Motor neuron (in vitro differentiated cells): ENCODE measurements at regions not wholly inside any gene's neighbourhood (a gene's known extent, or its start where the extent isn't known, plus 50 kb on each side); places are given as distances from the start of the nearest gene placed in this dataset.
"Not testable (repeated sequence)": the region's sequence is repeated elsewhere in the genome, so short reads cannot be mapped to it uniquely, and the experiment has no call there.

Source experiments
- ATAC-seq, 8 experiments: fragments of 200-7000 bp; cut with Tn5 transposase; replicated peaks in 6 of 8; 2 replicates each; pipeline ENCODE4 v1.8.0; 2021; ENCODE audit warnings: mild to moderate bottlenecking in 8 of 8, moderate library complexity in 8 of 8
- H3K27ac ChIP-seq, 2 donors: fragments of 250-450 bp; sonication (Bioruptor Pico); 2 replicates each; pipeline ENCODE4 v1.9.0; 2021; ENCODE audit warnings: antibody characterized with exemption in 2 of 2, mild to moderate bottlenecking in 2 of 2, moderate library complexity in 1 of 2
- H3K4me1 ChIP-seq, 2 donors: fragments of 250-450 bp; sonication (Bioruptor Pico); replicated peaks in 1 of 2; 2 replicates each; pipeline ENCODE4 v1.6.1; 2021; ENCODE audit warnings: antibody characterized with exemption in 2 of 2, mild to moderate bottlenecking in 2 of 2, moderate library complexity in 1 of 2
- H3K4me3 ChIP-seq, 5 donors: fragments of 250-450 bp; sonication (Bioruptor Pico); 2 replicates each; pipeline ENCODE4 v1.9.0; 2021; ENCODE audit warnings: antibody characterized with exemption in 5 of 5, mild to moderate bottlenecking in 5 of 5, moderate library complexity in 4 of 5
- WGBS, 10 experiments: fragments of 450-650 bp; shearing (Covaris generic); methylation state at CpG; one replicate each; pipeline ENCODE4 v1.0.0; 2022; 5-methylcytosine and 5-hydroxymethylcytosine counted together
- in situ Hi-C, 9 experiments: fragments of 400-800 bp; cut with MboI; loops; one replicate each; pipeline ENCODE4 v1.15.0; 2021; ENCODE audit warnings: low sequenced_read_pairs in 9 of 9, low pct_unique_long_range_greater_than_20kb in 2 of 9; ENCODE audit not compliant: unreplicated experiment in 9 of 9

DNA sequence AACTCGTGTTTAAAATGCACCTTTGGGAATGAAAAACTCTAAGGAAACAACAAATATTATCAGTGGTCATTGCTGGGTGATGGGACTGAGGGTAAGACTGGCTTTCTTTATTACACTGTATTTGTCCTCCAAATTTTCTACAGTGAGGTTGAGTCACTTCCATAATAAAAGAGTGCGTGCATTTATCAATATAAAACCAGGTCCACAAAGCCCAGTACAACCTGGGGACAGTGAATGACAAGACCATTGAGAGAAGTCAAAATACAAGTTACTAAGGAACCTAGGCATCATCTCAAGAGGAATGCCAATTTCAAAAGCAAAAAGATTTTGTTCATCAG, 76.4 kb downstream of the MAGED4 start:
- in situ Hi-C loops, result no loop called here
- ATAC-seq, result no peak
- Histone ChIP-seq H3K4me3 (peak overlapping the region; percentile 48 to 91 (median 56)), H3K4me1 (peaks cover 8 to 27% of the 10 kb centered on the region in 2 donors), H3K27ac (peak overlapping the region; percentile 97 to 99)
- 0 to 15% (median 0%) methylated on average over 1 to 2 of the region's 2 CpGs; no CpG with 5 or more reads in 6 of the 10 experiments for WGBS, 10 experiments

DNA sequence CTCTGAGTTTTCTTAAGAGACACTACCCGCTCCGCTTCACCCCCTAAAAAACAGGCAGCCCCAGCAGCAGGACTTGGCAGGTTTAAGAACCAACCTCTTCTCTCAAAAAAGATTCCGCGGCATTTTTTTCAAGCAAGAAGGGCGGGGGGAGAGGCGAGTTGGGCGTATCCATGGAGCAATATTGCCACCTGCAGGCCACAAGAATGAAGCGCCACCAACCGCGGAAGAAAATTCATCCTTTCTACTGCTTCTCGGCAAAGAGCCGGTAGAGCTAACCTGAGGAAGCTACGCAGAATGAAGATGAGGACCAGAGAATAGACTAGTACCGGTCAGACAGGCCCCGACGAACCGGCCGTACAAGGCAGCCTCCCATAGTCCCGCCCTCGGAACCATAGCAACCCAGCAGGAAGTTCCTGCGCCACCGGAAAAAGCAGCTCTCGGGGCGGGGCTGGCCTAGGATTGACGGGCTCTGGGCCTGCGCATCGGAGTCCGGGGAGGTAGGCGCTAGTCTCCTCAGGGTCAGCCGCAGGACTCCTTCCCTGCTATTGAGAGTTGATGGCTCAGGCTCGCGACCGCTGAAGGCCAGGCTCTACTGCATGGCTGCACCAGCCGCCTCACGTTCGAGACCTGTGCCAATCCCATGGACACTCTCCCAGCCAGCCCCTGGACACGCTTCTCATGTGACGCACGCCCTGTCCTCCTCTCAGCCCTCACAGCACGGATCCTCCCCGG, 76.9 kb downstream of the MAGED4 start:
- Histone ChIP-seq H3K4me1 (peaks cover 11 to 31% of the 10 kb centered on the region in 2 donors), H3K27ac (peak overlapping the region; percentile 97 to 99), H3K4me3 (peak overlapping the region; percentile 48 to 91 (median 56))
- in situ Hi-C loops, result no loop called here
- peak; percentile 92 to 100 (median 98) for ATAC-seq
- WGBS, 10 experiments, result 0 to 9% (median 0%) methylated on average over 1 to 12 of the region's 41 CpGs; no CpG with 5 or more reads in 6 of the 10 experiments

DNA sequence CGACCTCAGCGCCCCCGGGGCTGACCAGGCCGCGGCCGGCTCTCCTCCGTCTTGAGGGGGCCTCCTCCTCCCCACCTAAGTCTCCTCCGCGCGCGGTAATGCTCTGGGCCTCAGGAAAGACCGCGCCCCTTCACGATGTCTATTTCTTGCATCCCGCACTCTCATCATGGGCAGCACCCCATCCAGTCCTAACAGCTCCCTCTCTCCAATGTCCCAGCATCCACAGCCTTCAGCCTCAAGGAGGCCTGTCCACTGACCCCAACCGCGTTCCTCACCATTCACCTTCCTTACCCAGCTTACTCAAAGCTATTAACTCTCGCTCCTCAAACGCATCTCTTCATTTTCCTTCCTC, 77.5 kb downstream of the MAGED4 start:
- 50% methylated on average over 2 of the region's 19 CpGs; no CpG with 5 or more reads in 9 of the 10 experiments for WGBS, 10 experiments
- in situ Hi-C loops, result no loop called here
- ATAC-seq, result peak; percentile 36 to 54 (median 48)
- H3K4me3 ChIP-seq, result peak overlapping the region; percentile 48 to 91 (median 56)
- peak overlapping the region; percentile 97 to 99 for H3K27ac ChIP-seq
- H3K4me1 ChIP-seq, result peaks cover 11 to 31% of the 10 kb centered on the region in 2 donors

DNA sequence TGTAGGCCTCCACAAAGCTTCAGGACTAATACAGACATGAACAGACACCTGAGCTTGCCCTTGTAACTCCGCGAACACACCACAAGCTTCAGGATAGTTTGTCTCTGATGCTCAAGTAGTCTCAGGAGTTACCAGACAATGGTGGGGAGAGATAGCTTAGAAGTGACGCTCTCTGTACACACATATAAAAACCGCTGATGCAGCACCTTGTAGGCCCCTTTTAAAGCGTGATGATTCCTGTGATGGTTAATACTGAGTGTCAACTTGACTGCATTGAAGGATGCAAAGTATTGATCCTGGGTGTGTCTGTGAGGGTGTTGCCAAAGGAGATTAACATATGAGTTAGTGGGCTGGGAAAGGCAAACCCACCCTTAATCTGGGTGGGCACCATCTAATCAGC, 78.7 kb downstream of the MAGED4 start:
- Histone ChIP-seq H3K27ac (no peak overlapping the region), H3K4me3 (no peak overlapping the region), H3K4me1 (peaks cover 11 to 31% of the 10 kb centered on the region in 2 donors)
- no peak for ATAC-seq
- in situ Hi-C loops, result no loop called here
- 50 to 100% (median 76%) methylated on average over 1 to 4 of the region's 5 CpGs; no CpG with 5 or more reads in 7 of the 10 experiments for WGBS, 10 experiments

DNA sequence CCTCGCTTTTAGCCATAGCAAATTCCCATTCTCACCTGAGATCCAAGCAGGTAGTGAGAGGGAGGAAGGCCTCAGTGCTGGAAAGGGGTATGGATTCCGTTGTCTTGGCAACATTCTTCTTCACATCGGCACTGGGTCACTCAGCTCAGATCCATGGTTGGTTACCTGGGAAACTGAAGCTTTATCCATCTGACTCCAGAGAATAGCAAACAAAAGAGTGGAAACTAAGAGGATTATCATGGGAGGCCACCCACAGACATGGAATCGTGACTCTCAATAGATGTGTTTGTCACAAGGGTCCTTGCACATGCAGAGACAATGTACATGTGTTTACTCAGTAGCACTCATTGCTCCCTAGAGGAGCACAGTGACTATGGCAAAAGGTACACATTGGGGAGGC, 81.0 kb downstream of the MAGED4 start:
- WGBS, 10 experiments, result no CpG with 5 or more reads among the region's 4 CpGs
- peaks cover 11 to 29% of the 10 kb centered on the region in 2 donors for H3K4me1 ChIP-seq
- in situ Hi-C loops, result no loop called here
- H3K27ac ChIP-seq, result no peak overlapping the region
- H3K4me3 ChIP-seq, result no peak overlapping the region
- ATAC-seq, result peak in 1 of 8 experiments; percentile 40

GRCh38 chrX:52268502-52268901, 83.8 kb downstream of the MAGED4 start:
- ATAC-seq, H3K4me3 ChIP-seq, H3K27ac ChIP-seq, in situ Hi-C loops: not testable (repeated sequence)
- peaks cover 7 to 20% of the 10 kb centered on the region in 2 donors for H3K4me1 ChIP-seq
- WGBS, 10 experiments, result 63 to 100% (median 67%) methylated on average over 1 of the region's 1 CpG; no CpG with 5 or more reads in 7 of the 10 experiments

DNA sequence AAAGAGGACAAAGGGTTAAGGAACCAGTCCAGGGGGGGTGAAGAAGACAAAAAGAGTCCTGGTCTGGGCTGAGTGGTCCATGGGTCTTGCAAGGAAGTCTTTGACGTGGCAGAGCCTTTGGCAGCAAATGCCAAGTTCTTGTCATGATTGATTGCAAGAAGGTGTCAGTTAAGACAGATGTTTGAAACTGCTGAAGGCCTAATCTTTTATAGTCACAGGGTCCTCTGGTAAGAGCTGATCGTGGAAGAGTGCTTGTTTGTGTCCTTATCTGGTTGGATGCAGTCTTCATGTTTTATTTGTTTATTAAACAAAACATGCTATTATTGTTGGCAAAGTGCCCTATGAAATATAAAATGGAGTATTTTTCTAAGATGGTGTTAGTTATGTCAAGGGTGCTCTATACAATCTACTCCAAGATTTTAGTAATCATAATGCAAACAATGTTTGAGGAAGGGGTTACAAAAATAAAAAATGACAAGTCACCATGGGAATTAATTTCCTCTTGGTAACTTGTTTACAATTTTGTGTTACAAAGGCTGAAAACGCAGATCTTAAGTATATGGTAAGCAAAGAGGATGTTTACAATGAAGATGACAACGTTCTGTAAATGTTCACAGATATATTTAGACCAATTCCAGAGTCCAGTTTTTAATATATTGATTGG, 85.9 kb downstream of the MAGED4 start:
- in situ Hi-C loops, result no loop called here

DNA sequence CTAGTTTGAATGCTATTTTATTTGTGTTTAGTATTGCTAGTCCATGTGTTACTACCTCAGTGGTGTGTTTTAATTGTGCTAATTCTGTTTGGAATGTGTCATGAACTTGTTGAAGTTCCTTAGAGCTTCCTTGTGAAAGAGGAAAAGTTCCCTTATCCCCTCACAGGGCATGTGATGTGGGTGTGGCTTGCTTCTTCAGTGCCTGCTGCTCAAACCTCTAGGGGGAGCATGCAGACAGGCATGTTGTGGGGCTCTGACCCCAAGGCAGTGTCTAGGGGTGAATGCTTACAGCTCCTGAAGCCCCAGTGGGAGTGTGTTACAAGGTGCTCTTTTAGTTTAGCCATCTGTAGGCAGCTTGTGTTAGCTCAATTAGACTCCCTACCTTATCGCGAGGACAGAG, 86.5 kb downstream of the MAGED4 start:
- Histone ChIP-seq H3K27ac (no peak overlapping the region), H3K4me3 (no peak overlapping the region), H3K4me1 (peaks cover 1 to 3% of the 10 kb centered on the region in 2 donors)
- ATAC-seq, result peak in 3 of 8 experiments; percentile 26 to 55 (median 49)
- WGBS, 10 experiments, result 37 to 77% methylated on average over 2 of the region's 2 CpGs; no CpG with 5 or more reads in 8 of the 10 experiments
- in situ Hi-C loops, result no loop called here

More for the DNA sequence above, 85.9 kb downstream of the MAGED4 start:
- H3K4me1 ChIP-seq, result peaks cover 7 to 9% of the 10 kb centered on the region in 2 donors
- 0 to 80% (median 40%) methylated on average over 1 to 4 of the region's 4 CpGs; no CpG with 5 or more reads in 3 of the 10 experiments for WGBS, 10 experiments
- H3K4me3 ChIP-seq, result no peak overlapping the region
- no peak overlapping the region for H3K27ac ChIP-seq
- no peak for ATAC-seq

DNA sequence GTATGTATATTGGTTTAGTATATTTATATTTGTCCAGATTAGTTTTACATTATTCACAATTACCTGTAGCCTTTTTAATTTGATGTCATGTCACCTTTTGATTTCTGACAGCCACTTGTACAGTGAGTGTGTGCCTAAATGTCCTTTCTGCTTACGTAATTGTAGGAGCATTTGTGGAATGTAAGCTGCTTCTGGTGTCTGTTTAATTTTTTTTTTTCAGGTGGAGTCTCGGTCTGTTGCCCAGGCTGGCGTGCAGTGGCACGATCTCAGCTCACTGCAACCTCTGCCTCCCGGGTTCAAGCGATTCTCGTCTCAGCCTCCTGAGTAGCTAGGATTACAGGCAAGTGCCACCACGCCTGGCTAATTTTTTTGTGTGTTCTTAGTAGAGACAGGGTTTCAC, 91.2 kb upstream of the XAGE2 start:
- Histone ChIP-seq H3K4me1 (no peaks in the 10 kb centered on the region), H3K27ac (no peak overlapping the region), H3K4me3 (no peak overlapping the region)
- no peak for ATAC-seq
- in situ Hi-C loops, result no loop called here
- WGBS, 10 experiments, result 67 to 100% methylated on average over 1 to 7 of the region's 8 CpGs; no CpG with 5 or more reads in 8 of the 10 experiments

- in situ Hi-C loops, result no loop called here
- Histone ChIP-seq H3K4me1 (no peaks in the 10 kb centered on the region), H3K4me3 (no peak overlapping the region), H3K27ac (no peak overlapping the region)
- WGBS, 10 experiments, result 67 to 75% methylated on average over 1 of the region's 2 CpGs; no CpG with 5 or more reads in 8 of the 10 experiments
- peak in 1 of 8 experiments; percentile 65 for ATAC-seq
These were observed 88.0 kb upstream of the XAGE2 start for GRCh38 chrX:52280812-52281211.

GRCh38 chrX:52284865-52285264, 84.0 kb upstream of the XAGE2 start:
- in situ Hi-C loops, result no loop called here
- no peak overlapping the region for H3K27ac ChIP-seq
- WGBS, 10 experiments, result no CpG with 5 or more reads among the region's 14 CpGs
- no peak overlapping the region for H3K4me3 ChIP-seq
- ATAC-seq, result no peak
- no peaks in the 10 kb centered on the region for H3K4me1 ChIP-seq

DNA sequence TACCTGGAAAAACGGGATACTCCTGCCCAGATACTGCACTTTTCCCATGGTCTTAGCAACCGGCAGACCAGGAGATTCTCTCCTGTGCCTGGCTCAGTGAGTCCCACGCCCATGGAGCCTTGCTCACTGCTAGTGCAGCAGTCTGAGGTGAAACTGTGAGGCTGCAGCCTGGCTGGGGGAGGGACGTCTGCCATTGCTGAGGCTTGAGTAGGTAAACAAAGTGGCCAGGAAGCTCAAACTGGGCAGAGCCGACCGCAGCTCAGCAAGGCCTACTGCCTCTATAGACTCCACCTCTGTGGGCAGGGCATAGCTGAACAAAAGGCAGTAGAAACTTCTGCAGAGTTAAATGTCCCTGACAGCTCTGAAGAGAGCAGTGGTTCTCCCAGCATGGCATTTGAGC, 69.9 kb upstream of the XAGE2 start:
- WGBS, 10 experiments, result 31% methylated on average over 2 of the region's 6 CpGs; no CpG with 5 or more reads in 9 of the 10 experiments

DNA sequence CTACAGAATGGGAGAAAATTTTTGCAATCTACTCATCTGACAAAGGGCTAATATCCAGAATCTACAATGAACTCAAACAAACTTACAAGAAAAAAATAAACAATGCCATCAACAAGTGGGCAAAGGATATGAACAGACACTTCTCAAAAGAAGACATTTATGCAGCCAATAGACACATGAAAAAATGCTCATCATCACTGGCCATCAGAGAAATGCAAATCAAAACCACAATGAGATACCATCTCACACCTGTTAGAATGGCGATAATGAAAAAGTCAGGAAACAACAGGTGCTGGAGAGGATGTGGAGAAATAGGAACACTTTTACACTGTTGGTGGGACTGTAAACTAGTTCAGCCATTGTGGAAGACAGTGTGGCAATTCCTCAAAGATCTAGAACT, 60.3 kb upstream of the XAGE2 start:
- H3K4me3 ChIP-seq, H3K27ac ChIP-seq, H3K4me1 ChIP-seq, in situ Hi-C loops, ATAC-seq: not testable (repeated sequence)
- WGBS, 10 experiments, result 100% methylated on average over 1 of the region's 1 CpG; no CpG with 5 or more reads in 7 of the 10 experiments

More for the DNA sequence above, 69.9 kb upstream of the XAGE2 start:
- H3K4me1 ChIP-seq, H3K27ac ChIP-seq, H3K4me3 ChIP-seq, ATAC-seq, in situ Hi-C loops: not testable (repeated sequence)
